IPS-18c (cell line): ENCODE measurements at regions not wholly inside any gene's neighbourhood (a gene's known extent, or its start where the extent isn't known, plus 50 kb on each side); places are given as distances from the start of the nearest gene placed in this dataset.

Source experiments
- H3K4me3 ChIP-seq: 2 replicates; pipeline ENCODE4 v1.7.0; 2013; ENCODE audit warnings: low read depth, mild to moderate bottlenecking, low read length, moderate library complexity; ENCODE audit not compliant: insufficient read depth
- H3K9me3 ChIP-seq: one replicate; pipeline ENCODE4 v1.6.1; 2013; ENCODE audit warnings: mild to moderate bottlenecking, low read length, moderate library complexity; ENCODE audit not compliant: control insufficient read depth, insufficient read depth

DNA sequence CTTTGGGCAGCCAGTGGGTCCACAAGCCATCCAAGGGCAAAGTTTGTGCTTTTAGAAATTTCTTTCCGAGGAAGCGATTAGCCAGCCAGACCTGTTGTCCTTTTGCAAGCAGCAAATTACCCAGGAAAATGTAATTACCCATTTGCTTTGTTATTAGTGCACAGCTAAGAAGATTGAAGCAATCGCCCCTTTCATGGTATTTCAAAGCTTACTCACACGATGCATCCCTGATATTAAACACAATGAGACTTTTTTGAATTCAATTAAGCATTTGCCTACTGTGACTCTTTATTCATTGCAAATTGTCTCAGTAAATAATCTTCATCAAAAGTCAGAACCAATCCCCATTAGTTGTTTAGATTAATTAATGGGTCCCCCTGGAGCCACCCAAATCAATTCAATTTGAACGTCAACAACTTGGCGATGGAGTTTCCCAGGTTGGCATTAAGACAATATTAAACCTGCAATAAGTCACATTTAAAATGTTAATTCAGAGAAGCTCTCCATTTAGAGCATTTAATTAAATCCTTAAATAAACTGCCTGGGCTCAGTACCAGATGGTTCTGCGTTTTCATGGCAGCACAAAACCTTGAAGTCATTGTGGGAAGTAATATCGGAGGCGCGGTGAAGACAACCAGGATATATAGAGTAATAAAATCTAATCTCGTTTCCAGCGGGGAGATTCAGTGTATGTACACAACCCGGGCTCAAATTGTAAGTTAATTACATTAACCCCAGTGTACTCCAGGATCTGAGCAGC, 366.2 kb upstream of the TNRC6C start:
- Histone ChIP-seq H3K9me3 (no peaks in the 10 kb centered on the region), H3K4me3 (no peak overlapping the region)

DNA sequence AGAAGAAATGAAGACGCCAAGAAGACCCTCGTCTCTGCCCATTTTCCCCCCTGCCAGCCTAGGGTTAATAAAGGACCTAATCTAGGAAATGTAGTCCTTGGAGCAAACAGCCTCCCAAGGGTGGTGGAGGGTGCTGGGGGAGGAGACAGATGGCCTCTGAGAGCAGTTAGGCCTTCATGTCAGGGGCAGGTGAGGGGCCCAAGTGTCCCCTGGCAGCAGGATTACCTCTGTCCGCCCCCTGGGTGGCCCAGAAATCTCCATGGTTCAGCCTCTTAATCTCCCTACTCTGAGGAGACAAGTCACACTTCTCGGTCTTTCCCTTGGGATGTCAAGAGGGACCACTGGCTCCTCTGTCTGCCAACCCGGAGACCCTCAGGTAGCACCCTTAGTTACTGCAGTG, 365.4 kb upstream of the TNRC6C start:
- Histone ChIP-seq H3K4me3 (no peak overlapping the region), H3K9me3 (no peaks in the 10 kb centered on the region)

DNA sequence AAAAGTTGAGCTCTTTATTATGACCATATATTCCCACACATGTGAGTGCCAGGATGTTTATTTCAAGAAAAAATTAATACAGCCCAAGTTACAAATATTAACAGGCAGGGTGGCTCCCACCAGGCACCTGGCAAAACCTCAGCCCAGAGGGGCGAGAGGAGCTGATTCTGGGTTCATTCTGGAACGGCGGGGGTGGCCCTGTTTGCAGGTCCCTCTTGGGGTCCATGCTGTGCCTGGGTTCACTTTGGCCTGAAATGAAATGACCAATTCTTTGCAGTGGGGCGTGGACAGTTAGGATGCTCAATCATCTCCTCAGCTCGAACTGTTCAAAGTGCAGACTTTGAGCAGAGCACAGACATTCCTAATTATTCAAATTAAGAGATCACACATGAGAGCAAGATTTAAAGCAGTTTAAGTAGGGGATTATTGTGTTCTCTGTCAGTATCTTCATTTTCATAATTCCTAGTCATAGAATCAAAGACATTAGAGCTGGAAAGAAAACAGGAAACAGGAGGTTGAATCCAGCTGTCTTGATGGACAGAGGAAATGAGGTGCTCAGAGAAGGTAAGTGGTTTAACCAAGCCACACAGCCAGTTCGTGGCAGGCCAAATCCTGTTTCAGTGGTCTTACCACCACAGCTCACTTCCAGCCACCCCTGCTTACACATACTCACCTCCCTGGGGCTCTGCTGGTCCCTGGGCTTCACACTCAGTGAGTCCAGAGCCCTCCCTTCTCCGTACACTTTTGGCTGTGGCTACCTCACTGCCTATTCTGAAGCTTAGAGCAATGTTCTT, 363.9 kb upstream of the TNRC6C start:
- H3K4me3 ChIP-seq = no peak overlapping the region

DNA sequence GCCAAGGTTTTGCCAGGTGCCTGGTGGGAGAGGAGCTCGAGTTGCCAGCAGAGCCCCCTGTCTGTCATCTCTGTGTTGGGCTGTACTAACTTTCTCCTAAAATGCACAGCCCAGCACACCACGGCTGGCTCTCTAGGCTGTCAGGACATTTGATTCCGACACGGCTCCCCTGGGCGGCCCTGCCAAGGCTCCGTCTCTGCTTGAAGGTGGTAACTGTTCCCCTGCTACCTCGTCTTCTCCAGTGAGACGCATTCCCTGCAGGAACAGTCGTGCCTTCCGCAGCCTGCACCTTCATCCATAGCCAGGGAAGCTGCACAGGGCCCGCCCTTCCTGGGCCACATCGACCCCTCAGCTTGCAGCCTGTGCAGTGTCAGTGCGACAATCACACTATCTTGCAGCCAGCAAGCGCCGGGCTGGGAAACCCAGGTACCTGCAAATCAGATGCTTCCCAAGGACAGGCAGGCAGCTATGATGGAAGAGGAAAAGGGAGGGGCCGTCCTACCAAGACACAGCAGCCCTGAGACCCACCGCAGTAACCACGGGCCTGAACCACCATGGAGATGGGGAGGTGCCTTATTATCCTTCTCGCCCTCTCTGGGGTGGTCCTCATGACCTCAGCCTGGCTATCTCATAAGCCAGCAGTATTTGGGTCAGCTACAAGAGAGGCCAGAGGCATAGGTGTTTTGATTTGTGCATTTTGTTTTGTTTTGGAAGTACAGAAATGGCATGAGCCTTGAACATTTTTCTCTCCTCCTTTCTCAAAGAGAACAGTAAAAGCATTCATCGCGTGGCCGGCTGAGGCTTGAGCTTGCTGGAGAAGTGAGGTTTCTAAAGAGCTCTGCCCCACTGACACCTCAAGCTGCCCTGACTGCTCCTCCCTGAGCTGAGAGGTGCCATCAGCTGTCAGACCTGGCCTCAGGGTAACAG, 361.7 kb upstream of the TNRC6C start:
- Histone ChIP-seq H3K4me3 (no peak overlapping the region), H3K9me3 (no peaks in the 10 kb centered on the region)

More for the DNA sequence above, 363.9 kb upstream of the TNRC6C start:
- H3K9me3 ChIP-seq = no peaks in the 10 kb centered on the region

DNA sequence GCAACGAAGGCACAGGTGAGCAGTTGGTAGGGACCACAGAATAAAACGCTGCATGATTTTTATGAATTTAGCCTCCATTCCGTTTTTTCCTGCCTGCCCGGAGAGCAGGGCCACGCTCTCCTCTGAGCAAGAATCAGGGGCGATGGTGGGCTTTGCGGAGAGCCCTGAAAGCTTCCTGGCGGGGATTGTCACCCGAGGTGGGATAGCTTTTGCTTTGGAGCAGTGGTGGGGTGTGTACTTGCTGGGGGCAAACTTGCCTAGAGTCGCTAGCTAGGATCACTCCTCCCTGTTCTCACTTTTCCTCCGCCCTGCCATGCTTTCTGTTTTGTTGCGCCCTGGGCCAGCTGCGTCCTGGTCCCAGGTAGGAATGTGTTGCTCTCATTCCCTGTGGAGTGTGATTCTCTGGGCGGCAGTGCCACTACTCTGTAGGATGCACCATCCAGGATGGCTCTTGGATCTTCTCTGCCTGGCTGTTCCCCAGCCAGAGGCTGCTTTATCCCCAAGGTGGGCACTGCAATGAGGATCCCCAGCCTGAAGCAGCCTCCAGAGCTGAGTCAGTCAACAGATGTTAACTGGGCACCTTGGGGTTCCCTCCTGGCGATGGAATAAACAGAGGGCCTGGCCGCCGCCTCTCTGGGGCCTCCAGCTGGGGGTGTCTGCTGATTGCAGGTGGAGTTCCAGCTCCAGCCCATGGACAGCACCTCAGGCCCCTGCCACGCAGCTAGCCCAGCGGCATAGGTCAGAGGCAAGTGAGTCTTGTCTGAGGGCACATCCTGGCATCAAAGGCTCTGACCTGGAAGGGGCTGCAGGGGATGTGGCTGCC, 360.9 kb upstream of the TNRC6C start:
- no peak overlapping the region for H3K4me3 ChIP-seq
- no peaks in the 10 kb centered on the region for H3K9me3 ChIP-seq

DNA sequence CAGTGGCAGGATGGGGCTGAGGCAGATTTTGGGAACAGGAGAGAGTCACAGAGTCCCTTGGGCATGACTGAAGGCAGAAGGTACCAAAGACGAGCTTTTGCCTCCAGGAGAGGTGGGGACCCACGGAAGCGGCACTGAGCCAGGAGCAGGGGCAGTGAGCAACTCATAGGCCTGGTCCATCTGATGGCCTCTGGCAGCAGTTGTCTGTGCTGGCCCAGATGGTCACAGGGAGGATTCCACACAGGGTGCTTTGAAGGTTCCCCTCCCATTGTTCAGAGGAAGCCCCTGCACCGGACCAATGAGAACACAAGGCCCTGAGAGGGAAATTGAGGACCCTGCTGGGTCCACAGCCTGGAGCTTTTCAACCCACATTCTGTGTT, 360.3 kb upstream of the TNRC6C start:
- H3K9me3 ChIP-seq = no peaks in the 10 kb centered on the region
- H3K4me3 ChIP-seq = no peak overlapping the region

DNA sequence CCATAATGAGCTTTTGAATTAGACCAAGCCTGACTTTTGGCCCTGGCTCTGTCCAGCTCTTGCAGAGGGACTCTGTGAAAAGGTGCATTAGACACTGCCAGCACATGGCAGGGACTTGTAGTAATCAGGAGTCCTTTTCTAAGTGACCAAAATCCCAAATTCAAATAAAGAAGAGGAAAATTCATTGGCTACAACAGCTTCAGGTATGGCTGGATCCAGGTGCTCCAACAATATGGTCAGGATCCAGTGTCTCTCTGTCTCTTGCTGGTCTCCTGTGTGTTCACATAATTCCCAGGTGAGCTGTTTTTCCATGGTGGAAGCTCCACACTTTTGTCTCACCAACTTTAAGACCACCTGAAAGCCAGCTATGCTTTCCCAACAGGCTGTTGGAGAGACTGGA, 358.8 kb upstream of the TNRC6C start:
- H3K9me3 ChIP-seq = no peaks in the 10 kb centered on the region
- no peak overlapping the region for H3K4me3 ChIP-seq

DNA sequence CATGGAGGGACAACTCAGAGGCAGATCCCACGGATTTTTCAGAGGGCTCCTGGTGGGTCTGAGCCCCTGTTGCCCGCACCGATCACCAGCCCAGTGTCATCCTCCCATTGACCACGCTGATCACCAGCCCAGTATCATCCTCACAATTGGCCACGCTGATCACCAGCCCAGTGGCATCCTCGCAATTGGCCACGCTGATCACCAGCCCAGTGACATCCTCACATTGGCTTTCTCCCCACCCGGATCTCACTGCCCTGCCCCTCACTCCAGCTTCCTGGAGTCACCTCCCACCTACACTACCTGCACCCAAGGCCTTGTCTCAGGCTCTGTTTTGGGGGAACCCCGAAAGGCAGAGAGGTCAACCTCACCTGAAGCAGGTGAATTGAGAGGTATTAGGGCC, 358.2 kb upstream of the TNRC6C start:
- Histone ChIP-seq H3K4me3 (no peak overlapping the region), H3K9me3 (no peaks in the 10 kb centered on the region)

DNA sequence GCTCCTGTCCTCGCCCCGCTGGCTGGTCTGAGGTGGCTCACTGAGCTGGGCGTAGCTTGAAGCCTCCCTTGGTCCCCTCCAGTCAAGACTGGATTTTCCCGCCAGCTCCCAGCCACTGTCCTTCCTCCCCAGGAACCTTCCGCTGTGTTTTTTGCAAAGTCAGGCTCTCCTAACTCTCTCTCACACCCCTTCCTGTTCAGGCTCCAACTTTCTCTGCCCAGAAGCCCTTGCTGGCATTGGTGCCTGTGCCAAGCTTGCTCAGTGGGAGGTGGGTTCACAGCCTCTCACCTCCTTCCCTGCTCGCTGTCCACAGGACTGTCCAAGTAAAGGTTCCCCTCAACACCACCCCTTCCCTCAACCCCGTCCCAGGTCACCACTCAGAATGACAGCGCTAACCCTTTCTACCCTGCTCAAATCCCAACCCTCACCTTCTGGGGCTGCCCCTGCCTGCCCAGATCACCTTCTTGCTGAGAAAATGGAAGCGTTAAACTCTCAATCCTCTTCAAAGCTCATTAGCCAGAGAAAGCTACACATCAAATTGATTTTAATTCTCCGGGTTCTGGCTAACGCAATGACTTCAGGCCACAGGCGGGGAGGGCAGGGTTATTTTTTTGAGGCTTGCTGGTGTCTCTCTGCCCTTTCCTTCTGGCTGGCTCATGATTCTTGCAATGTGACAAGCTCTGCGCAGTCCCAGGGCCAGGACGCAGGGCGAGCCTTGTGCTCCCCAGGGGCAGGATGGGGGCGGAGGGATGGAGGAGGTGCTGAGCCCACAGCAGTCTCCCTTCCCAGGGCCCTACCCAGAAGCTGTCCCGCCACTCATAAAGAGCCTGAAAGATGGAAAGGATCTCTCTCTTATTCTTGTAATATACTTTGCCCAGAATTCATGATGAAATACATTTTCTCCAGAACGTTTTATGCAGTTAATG, 357.2 kb upstream of the TNRC6C start:
- H3K9me3 ChIP-seq = no peaks in the 10 kb centered on the region
- H3K4me3 ChIP-seq = no peak overlapping the region

DNA sequence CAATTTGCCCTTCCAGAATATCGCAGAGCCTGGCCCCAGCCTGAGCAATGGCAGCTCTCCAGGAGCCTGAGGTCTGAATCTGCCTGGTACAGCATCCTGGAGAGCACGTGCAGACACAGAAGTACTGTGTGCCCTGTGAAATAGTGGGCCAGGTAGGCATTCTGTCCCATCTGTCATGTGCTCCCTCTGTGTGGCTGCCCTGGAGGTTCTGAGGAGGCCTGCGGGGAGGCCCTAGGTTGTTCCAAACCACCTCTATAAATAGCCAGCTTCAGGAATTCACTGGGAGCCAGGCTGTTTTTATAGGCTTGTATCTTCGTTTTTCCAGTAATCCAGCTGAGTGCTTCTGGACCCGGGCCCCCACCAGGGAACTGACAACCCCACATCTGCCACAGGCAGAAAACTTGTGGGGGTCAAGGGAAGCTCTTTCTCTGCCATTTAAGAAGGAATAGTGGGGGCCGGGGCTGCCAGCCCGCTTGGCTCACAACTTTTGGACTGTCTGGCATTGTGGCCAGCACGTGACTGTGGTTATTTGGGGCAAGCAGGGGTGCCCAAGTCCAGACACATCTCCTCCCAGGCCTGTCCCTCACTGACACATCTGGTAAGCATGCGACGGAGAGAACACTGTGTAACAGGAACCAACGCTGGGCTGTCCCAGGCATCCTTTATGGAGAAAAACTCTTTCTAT, 356.3 kb upstream of the TNRC6C start:
- Histone ChIP-seq H3K9me3 (no peaks in the 10 kb centered on the region), H3K4me3 (no peak overlapping the region)

DNA sequence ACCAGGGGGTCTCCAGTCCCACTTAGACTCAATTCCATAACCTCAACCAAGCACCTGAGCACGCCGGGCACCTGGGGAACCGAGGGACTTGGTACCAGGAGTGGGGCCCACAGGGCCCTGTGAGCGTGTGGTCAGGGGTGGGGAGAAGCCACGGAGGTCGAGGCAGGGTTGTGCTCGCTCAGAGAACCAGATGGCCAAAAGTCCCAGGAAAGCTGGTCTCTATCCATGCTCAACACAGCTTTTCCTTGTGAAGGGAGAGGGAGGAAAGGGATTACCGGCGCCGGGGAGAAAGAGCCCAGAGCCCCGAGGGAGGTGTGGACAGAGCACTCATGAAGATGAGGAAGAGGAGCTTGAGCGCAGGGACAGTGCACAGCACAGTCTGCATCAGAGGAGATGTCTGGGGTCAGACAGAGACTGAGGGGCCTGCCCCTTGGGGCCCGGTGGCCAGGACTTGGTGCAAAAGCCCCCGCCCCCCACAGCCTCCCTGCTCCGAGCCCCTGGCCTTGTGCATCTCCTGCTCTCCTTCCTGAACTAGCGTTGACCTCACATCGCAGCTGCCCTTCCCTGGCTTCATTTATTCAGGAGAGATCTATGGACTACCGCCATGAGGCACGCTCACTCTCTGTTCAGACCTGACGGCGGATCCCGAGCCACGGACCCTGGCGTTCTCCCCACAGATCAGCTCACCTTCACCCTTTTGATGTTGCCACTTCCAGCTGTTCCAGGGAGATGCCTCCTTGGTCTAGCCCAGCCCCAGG, 355.4 kb upstream of the TNRC6C start:
- Histone ChIP-seq H3K4me3 (no peak overlapping the region), H3K9me3 (no peaks in the 10 kb centered on the region)

DNA sequence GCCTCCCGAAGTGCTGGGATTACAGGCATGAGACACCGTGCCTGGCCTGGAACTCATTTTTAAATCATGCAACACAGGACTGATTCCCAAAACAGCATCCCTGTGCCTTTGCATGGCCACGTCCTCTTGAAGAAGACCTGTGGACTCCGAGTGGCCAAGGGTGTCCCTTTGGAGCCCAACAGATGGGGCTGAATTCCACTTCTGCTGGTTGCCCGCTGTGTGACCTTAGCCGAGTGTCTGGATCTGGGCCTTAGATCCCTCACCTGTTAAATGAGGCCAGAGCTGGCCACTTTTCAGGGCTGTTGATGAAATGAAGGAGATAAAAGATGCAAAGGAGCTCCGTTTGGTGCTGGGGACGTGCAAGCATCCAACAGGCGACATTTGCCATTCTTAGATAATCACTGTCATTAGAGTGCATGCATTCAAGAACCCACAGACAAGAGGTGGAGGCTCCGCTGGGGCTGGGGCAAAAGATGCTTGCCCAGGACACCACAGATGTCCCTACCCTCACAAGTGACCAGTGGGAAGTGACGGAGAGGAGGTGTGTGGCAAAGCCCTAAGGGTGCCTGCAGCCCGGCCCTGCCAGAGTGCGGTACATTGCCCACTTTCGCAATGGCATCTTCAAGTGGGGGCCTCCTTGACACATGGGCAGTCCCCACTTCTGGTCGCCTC, 354.1 kb upstream of the TNRC6C start:
- Histone ChIP-seq H3K4me3 (no peak overlapping the region), H3K9me3 (no peaks in the 10 kb centered on the region)

DNA sequence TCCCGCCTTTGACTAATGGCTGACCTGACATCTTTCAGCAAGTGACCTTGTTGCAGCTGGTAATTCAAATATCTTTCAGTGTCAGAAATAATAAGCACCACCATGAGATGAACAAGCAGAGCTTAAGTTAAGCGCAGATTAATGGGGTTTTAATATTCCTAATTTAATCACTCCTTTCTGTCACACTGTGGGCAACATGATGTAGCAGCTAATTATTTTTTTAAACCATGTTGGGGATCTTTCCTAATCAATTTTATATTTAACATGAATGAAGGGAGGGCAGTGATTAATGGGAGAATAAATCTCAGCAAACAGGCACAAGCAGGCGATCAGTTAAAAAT, 353.6 kb upstream of the TNRC6C start:
- Histone ChIP-seq H3K9me3 (no peaks in the 10 kb centered on the region), H3K4me3 (no peak overlapping the region)

DNA sequence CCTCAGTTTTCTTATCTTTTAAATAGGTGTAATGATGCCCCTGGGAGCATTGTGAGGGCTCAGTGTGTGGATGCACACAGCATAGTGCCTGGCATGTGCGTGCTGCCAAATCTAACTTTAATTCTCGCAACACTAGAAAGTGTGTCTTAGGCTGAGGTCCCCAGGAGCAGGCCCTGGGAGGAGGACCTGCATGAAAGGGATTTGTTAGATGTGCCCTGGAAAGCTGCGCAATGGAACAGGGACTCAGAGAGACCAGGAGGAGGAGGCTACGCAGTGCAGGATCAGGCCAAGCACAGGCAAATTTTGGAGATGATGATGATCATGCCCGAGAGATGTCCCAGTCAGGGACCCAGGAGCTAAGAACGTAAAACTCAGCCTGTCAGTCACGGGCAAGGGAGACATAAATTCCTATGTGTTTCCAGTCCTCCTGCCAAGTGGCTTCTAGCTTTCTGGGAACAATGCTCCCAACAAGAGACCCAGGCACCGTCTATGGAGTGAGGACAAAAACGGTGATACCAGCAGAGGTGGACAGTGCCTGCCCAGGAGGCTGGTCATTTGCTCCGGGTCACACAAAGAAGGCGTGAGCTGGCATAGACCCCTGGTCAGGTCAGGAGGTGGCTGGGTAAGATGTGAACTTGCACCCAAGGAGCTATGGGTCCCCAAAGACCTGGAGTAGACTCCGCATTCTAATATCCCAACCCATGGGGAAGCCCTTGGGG, 352.2 kb upstream of the TNRC6C start:
- no peaks in the 10 kb centered on the region for H3K9me3 ChIP-seq
- H3K4me3 ChIP-seq = no peak overlapping the region
